Urinary bladder (tissue), 3 donors: ENCODE measurements at regions not wholly inside any gene's neighbourhood (a gene's known extent, or its start where the extent isn't known, plus 50 kb on each side); places are given as distances from the start of the nearest gene placed in this dataset.

Source experiments
- DNase-seq: peaks from one replicate; pipeline ENCODE4 v3.0.0-alpha.2; 2015; ENCODE audit errors: extremely low spot score
- H3K27ac ChIP-seq: one replicate; pipeline ENCODE4 v1.5.1; 2013; ENCODE audit warnings: low read depth, mild to moderate bottlenecking, moderate library complexity
- H3K36me3 ChIP-seq: one replicate; pipeline ENCODE4 v1.6.1; 2013; ENCODE audit warnings: mild to moderate bottlenecking, moderate library complexity; ENCODE audit not compliant: insufficient read depth
- H3K4me1 ChIP-seq: one replicate; pipeline ENCODE4 v1.6.1; 2013; ENCODE audit warnings: mild to moderate bottlenecking, moderate library complexity; ENCODE audit not compliant: insufficient read depth
- H3K4me3 ChIP-seq: one replicate; pipeline ENCODE4 v1.5.1; 2013; ENCODE audit warnings: low read depth, low read length
- WGBS: extraction: QIAGEN DNeasy Blood & Tissue Kit; methylation state at CpG from one replicate; pipeline ENCODE4 v1.1.7; 2013; 5-methylcytosine and 5-hydroxymethylcytosine counted together
- donor health status: healthy with polysubstance abuse.
- donor health status: healthy.

GRCh38 chr3:34359064-34359463, 560.6 kb downstream of the PDCD6IP start:
- Histone ChIP-seq H3K4me3 (no peak overlapping the region), H3K27ac (no peak overlapping the region), H3K36me3 (no peaks in the 10 kb centered on the region), H3K4me1 (no peaks in the 10 kb centered on the region)
- WGBS: 90% methylated on average over 2 of the region's 2 CpGs
- no peak for DNase-seq

- Histone ChIP-seq H3K36me3 (no peaks in the 10 kb centered on the region), H3K27ac (no peak overlapping the region), H3K4me3 (no peak overlapping the region), H3K4me1 (no peaks in the 10 kb centered on the region)
- WGBS: 91% methylated on average over 5 of the region's 5 CpGs
- DNase-seq: no peak
These were observed 562.3 kb downstream of the PDCD6IP start for GRCh38 chr3:34360713-34361112.

GRCh38 chr3:34361921-34362320, 563.5 kb downstream of the PDCD6IP start:
- Histone ChIP-seq H3K4me1 (no peaks in the 10 kb centered on the region), H3K36me3 (no peaks in the 10 kb centered on the region), H3K27ac (no peak overlapping the region), H3K4me3 (no peak overlapping the region)
- WGBS: 75% methylated on average over 5 of the region's 5 CpGs
- no peak for DNase-seq

- H3K4me3 ChIP-seq: no peak overlapping the region
These were observed 564.5 kb downstream of the PDCD6IP start for GRCh38 chr3:34362910-34363309.

GRCh38 chr3:34363881-34364280, 565.5 kb downstream of the PDCD6IP start:
- Histone ChIP-seq H3K27ac (no peak overlapping the region), H3K4me1 (no peaks in the 10 kb centered on the region), H3K4me3 (no peak overlapping the region), H3K36me3 (no peaks in the 10 kb centered on the region)
- no peak for DNase-seq

More at GRCh38 chr3:34362910-34363309, 564.5 kb downstream of the PDCD6IP start:
- 81% methylated on average over 5 of the region's 5 CpGs for WGBS
- Histone ChIP-seq H3K27ac (no peak overlapping the region), H3K36me3 (no peaks in the 10 kb centered on the region), H3K4me1 (no peaks in the 10 kb centered on the region)
- no peak for DNase-seq

GRCh38 chr3:34364335-34364734, 565.9 kb downstream of the PDCD6IP start:
- Histone ChIP-seq H3K4me1 (no peaks in the 10 kb centered on the region), H3K36me3 (no peaks in the 10 kb centered on the region), H3K4me3 (no peak overlapping the region), H3K27ac (no peak overlapping the region)
- no peak for DNase-seq
- WGBS: 65% methylated on average over 2 of the region's 2 CpGs

GRCh38 chr3:34365231-34365630, 566.8 kb downstream of the PDCD6IP start:
- no peaks in the 10 kb centered on the region for H3K4me1 ChIP-seq
- 93% methylated on average over 3 of the region's 3 CpGs for WGBS
- H3K36me3 ChIP-seq: no peaks in the 10 kb centered on the region
- H3K27ac ChIP-seq: no peak overlapping the region
- no peak overlapping the region for H3K4me3 ChIP-seq
- DNase-seq: no peak

GRCh38 chr3:34365771-34366170, 567.3 kb downstream of the PDCD6IP start:
- Histone ChIP-seq H3K4me1 (no peaks in the 10 kb centered on the region), H3K36me3 (no peaks in the 10 kb centered on the region), H3K27ac (no peak overlapping the region), H3K4me3 (no peak overlapping the region)
- 72% methylated on average over 2 of the region's 2 CpGs for WGBS
- no peak for DNase-seq

- H3K4me3 ChIP-seq: no peak overlapping the region
- no peaks in the 10 kb centered on the region for H3K36me3 ChIP-seq
- WGBS: 94% methylated on average over 1 of the region's 1 CpG
- DNase-seq: no peak
- H3K27ac ChIP-seq: no peak overlapping the region
- H3K4me1 ChIP-seq: no peaks in the 10 kb centered on the region
These were observed 569.1 kb downstream of the PDCD6IP start for GRCh38 chr3:34367521-34367920.

GRCh38 chr3:34374521-34374920, 576.1 kb downstream of the PDCD6IP start:
- no peaks in the 10 kb centered on the region for H3K36me3 ChIP-seq
- no peak overlapping the region for H3K4me3 ChIP-seq
- H3K27ac ChIP-seq: no peak overlapping the region
- no peak for DNase-seq
- no peaks in the 10 kb centered on the region for H3K4me1 ChIP-seq

GRCh38 chr3:34376691-34377090, 578.3 kb downstream of the PDCD6IP start:
- no peaks in the 10 kb centered on the region for H3K4me1 ChIP-seq
- H3K27ac ChIP-seq: no peak overlapping the region
- WGBS: 76% methylated on average over 4 of the region's 4 CpGs
- H3K36me3 ChIP-seq: no peaks in the 10 kb centered on the region
- DNase-seq: no peak
- H3K4me3 ChIP-seq: no peak overlapping the region

- DNase-seq: no peak
- H3K4me3 ChIP-seq: no peak overlapping the region
- H3K36me3 ChIP-seq: no peaks in the 10 kb centered on the region
- no peak overlapping the region for H3K27ac ChIP-seq
- no peaks in the 10 kb centered on the region for H3K4me1 ChIP-seq
- 86% methylated on average over 6 of the region's 6 CpGs for WGBS
These were observed 579.5 kb downstream of the PDCD6IP start for GRCh38 chr3:34377961-34378360.

GRCh38 chr3:34381243-34381642, 582.8 kb downstream of the PDCD6IP start:
- H3K4me1 ChIP-seq: no peaks in the 10 kb centered on the region
- H3K4me3 ChIP-seq: no peak overlapping the region
- H3K27ac ChIP-seq: no peak overlapping the region
- H3K36me3 ChIP-seq: no peaks in the 10 kb centered on the region
- DNase-seq: no peak

GRCh38 chr3:34382859-34383258, 584.4 kb downstream of the PDCD6IP start:
- DNase-seq: no peak
- WGBS: 83% methylated on average over 3 of the region's 3 CpGs
- Histone ChIP-seq H3K4me3 (no peak overlapping the region), H3K4me1 (no peaks in the 10 kb centered on the region), H3K27ac (no peak overlapping the region), H3K36me3 (no peaks in the 10 kb centered on the region)

- DNase-seq: no peak
- Histone ChIP-seq H3K27ac (no peak overlapping the region), H3K4me3 (no peak overlapping the region), H3K4me1 (no peaks in the 10 kb centered on the region), H3K36me3 (no peaks in the 10 kb centered on the region)
These were observed 587.9 kb downstream of the PDCD6IP start for GRCh38 chr3:34386309-34386708.
